NCI-H2171 treated with DMSO at 0.1 percent for 48 hours (cell line): ENCODE measurements at regions not wholly inside any gene's neighbourhood (a gene's known extent, or its start where the extent isn't known, plus 50 kb on each side); places are given as distances from the start of the nearest gene placed in this dataset.
"Not testable (repeated sequence)": the region's sequence is repeated elsewhere in the genome, so short reads cannot be mapped to it uniquely, and the experiment has no call there.

Source experiments
- DNase-seq: peaks from one replicate; lab custom pipeline; 2025; lab: John Stamatoyannopoulos, UW

DNA sequence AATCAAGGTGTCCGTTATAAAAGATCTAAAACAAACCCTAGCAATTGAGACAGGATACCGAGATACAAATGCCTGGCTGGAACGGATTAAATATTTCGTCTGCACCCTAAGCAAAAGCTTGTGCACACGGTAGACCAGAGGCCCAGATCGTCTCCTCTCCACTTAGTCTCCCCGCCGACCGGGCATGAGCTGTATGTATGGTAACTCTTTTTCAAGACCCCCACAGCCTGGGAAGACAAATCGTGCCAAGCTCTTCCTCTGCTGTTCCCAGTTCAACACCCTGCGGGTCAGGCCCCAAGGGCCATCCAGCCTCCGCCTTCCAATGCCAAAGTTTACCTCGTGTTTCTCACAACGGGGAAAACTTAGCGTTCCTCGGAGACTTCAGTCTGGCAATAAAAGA, 285.7 kb upstream of the GALNT17 start:
- DNase-seq, result no peak

DNA sequence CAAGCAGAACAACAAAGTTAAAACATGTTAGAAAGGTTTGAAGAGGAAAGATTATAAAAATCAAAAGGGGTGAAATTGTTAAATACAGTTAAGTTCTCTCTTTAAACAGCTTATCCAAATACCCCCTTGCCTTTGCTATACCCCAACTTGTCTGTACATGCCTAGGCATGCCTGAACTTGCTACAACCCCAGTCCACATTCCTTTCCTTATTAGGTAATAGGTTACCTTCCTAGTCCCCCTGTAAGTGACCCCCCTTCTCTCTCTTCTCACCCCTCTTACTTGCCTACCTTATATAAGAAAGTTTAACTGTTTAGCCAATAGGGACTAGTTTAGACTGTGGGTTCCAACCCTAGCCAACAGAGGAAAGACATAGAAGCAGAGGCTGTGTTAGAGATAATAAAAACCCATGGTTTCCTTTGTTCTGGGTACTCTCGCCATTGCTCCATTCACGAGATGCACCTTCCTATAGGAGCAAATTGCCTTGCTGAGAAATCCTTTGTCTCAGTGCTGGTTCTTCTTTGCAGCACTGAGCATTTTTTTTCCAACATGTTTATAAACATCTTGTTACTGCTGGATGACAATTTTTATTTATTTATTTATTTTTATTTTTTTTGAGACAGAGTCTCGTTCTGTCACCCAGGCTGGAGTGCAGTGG, 282.2 kb upstream of the GALNT17 start:
- no peak for DNase-seq

DNA sequence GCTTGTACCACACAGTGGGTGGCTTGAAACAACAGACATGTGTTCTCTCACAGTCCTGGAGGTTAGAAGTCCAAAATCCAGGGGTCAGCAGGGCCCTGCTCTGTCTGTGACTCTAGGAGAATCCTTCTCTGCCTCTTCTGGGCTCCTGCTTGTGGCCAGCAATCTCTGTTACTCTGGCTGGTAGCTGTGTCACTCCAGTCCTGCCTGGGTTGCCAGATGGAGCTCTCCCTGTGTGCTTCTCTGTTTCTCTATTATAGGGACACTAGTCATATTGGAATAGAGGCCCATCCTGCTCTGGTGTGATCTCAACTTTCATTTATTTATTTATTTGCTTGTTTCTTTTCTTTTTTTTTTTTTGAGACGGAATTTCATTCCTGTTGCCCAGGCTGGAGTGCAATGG, 276.6 kb upstream of the GALNT17 start:
- DNase-seq, result no peak

DNA sequence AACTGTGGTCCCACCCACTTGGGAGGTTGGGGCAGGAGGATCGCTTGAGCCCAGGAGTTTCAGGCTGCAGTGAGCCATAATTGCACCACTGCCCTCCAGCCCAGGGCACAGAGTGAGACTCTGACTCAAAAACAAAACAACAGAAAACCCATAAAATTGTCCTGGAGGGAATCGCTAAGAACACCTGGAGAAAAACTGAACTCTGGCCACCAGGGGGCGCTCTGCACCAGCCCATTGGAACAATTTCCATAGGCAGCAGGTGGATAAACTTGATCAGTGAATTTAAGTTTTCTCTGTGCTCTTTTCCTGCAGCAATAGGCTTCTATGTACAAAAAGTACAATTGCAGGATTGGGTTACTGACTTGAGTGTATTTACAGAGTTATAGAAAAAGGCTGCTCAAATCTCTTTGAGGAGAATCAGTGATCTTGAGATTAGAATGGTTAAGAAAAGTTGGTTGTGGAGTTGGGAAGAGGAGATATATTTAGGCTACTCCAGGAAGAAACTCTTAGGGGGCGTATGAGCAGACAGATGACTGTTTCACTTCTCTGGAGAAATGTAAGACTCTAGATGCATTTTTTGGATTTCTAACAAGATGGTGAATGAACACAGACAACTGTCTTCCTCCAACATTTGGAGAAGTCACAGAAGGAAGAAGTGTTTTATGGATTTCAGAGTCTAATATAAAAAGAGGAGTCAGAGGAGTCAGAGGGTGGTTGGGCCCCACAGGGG, 274.9 kb upstream of the GALNT17 start:
- DNase-seq, result peak; percentile 75

DNA sequence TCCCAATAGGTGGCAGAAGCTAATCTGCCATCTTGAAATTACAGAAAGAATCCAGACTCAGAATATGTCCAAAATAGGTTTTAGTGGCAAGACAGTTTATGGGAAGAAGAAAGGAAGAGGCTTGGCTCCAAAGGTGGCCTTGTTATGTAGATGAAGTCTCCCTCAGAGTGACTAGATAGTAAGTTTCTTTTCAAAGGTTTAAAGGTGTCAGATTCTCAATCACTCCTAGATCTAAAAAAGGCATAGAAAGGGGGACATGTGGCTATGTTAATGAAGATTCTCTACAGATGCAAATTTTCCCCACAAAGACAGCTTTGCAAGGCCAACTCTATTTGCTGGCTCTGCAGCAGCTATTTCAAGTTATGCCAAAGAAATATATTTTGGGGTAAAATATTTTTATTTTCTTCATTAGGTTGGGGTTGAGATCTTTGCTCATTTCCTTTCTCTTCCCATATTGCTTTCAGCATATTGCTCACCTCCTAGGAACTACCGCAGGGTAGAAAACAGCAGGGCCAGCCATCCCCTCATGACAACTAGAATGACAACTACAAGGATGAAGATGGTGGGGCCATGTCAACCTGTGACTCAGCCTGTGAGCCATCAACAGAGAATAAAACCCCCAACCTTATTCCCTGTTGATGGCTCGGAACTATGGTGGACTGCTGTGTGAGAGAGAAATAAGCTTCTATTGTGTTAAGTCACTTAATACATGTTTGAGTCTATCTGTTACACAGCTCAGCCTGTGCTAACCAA, 274.0 kb upstream of the GALNT17 start:
- no peak for DNase-seq

DNA sequence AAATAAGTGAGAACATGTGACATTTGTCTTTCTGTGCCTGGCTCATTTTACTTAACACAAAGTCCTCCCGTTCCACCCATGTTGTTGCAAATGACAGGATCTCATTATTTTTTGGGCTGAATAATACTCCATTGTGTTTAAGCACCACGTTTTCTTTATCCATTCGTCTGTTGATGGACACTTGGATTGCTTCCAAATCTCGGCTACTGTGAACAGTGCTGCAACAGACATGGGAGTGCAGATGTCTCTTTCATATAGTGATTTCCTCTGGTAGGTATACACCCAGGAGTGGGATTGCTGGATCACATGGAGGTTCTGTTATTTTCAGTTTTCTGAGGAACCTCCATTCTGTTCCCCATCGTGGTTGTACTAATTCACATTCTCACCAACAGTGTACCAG, 264.4 kb upstream of the GALNT17 start:
- peak; percentile 8 for DNase-seq

DNA sequence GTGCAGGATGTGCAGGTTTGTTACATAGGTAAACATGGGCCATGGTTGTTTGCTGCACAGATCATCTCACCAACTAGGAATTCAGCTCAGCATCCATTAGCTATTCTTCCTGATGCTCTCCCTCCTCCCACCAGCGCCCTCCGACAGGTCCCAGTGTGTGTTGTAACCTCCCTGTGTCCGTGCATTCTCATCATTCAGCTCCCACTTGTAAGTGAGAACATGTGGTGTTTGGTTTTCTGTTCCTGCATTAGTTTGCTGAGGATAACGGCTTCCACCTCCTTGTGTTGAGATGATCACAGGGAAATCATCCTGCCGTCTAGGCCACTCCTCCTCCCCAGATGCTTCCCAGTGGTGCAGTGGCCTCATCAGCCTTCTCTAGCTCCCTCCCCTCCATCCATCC, 261.6 kb upstream of the GALNT17 start:
- no peak for DNase-seq

DNA sequence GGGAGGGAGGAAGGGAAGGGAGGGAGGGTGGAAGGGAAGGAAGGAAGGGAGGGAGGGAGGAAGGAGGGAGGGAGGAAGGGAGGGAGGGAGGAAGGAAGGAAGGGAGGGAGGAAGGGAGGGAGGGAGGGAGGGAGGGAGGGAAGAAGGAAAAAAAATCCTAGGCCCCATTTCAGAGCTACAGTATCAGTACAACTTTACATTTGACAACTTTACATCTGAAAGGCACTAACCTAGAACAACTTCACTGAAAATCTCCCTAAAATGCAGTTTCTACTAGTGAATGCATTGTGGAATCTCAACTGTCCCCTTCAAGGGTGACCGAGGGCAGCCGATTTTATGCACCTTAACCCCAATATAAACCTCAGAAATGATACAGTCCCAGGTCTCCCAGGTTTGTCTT, 259.8 kb upstream of the GALNT17 start:
- no peak for DNase-seq

DNA sequence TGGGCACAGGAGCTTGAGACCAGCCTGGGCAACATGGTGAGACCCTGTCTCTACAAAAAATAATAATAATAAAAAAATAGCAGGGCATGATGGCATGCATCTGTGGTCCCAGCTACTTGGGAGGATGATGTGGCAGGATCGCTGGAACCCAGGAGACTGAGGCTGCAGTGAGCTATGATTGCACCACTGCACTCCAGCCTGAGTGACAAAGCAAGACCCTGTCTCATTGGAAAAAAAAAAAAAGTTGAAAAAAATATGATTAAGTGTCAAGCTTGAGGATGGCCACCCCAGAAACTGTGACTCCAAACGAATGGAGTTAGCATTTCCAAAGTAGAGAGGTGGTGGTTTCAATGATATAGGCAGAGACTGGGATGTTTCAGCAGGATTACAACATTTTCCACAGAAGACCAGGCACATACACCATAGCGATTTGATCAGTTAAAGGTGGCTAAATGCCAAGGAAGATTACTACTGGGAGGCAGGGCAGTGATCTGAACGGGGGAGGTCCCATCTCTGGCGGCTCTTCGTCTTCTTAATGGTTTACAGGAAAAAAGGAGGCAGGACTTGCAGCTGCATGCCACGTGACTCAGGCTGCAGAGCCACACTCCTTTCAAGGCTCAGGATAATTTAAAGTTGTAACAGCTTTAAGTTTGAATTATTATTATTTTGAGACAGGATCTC, 250.6 kb upstream of the GALNT17 start:
- DNase-seq, result no peak

DNA sequence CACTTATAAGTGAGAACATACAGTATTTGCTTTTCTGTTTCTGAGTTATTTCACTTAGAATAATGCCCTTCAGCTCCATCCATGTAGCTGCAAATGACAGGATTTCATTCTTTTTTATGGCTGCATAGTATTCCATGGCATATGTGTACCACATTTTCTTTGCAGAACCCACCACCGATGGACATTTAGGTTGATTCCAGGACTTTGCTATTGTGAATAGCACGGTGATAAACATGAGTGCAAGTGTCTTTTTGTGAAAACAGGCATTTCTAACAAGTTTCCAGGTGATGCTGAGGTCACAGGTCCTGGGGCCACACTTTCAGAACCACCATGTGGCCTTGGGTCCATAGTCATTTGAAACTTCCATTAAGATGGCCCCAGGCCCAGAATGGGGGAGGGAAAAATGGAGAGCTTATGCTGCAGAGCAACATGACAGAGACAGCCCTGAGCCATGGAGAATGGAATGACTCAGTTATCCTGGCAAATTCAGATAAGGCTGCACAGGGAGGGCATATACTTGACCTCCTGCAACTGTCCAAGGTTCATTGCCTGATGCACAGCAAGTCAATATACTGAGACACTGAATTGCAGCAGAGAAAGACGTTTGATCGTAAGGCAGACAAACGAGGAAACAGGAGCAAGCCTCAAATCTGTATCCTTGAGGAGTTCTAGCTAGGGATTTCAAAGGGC, 248.0 kb upstream of the GALNT17 start:
- no peak for DNase-seq

DNA sequence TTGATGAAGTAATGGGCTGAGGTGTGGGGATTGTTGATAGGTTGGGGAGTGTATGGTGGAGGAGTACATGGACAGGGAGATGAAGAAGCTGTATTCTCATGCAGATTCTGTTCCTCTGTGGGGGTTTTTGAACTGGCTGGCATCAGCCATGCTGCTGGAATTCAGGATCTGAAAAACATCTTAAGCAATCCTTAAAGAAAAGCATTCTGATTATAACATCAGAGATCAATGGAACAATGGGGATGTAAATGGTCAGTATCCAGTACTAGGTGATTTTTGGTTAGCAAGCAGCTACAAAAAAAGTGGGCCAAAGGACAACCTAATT, 247.5 kb upstream of the GALNT17 start:
- no peak for DNase-seq

DNA sequence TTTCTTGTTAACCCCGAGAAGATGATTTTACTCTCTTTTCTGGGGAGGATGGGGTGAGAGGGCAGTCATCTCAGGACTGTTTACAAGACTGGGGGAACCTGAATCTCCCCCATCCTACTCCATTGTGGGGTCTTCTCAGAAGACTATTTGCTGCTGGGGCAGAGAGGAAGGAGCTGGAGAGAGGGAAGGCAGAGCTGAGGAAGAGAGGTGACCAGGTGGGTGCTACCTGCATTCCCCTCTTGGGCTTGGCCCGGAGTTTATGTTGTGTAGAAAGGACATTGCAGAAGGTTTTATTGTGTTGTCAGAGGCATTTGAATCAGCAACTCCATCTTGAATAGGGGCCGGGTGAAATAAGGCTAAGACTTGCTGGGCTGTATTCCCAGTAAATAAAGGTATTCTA, 247.1 kb upstream of the GALNT17 start:
- DNase-seq, result no peak

DNA sequence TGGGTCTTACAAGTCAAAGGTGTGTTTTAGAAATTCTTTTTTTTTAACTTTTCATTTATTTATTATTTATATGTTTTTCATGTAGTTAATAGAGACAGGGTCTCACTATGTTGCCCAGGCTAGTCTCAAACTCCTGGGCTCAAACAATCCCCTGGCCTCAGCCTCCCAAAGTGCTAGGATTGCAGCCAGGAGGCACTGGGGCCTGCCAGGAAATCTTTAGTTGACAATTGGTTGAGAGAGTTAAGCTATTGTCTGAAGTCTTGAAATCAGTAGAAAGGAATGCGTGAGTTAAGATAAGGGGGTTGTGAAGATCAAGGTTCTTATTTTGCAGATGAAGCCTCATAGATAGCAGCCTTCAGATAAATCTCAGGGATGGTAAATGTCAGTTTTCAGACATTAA, 245.4 kb upstream of the GALNT17 start:
- no peak for DNase-seq

DNA sequence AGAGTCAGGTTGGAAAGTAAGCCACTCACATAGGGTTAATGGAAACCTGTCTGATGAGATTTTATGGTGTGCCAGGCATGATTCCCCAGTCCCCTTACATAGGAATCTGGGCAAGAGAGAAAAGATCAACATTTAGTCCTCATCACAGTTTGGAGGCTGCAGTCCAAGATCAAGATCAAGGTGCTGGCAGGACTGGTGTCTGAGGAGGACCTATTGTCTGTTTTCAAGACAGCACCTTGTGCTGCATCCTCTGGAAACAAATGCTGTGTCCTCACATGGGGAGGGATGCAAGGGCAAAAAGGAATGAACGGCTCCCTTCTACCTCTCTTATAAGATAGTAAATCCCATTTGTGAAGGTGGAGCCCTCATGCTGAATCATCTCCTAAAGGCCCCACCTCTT, 244.8 kb upstream of the GALNT17 start:
- DNase-seq, result no peak

DNA sequence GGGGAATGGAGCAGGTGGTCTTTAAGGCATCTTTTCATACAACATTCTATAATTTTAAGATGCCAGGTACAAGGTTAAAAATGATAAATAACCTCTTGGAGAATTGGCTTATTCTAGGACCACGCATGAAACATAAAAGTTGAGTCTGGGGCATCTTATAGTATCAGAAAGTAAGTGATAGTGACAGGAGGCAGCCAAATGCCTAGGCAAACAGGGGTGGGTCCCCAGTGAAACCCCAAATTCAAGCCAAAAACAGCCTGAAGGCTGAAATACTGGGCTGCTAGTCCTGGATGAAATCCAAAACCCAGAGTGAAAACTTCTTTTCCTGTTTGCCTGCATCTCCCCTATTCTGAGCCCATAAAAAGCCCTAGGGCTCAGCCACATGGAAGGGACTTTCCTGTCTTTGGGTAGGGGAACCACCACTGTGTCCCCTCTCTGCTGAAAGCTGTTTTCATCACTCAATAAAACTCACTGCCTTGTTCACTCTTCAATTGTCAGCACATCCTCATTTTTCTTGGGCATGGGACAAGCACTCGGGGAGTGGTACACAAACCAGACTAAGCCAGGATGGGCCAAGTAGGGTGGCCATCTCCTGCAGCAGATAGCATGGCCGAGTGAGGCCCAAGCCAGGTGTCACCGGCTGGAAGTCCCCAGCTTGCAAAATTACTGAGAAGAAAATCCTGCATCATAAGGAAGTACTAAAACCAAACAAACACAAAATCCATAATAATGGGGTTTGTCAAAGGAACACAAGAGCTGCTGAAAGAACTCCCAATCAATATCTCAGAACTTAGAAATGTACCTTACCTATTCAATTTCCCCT, 241.6 kb upstream of the GALNT17 start:
- no peak for DNase-seq

DNA sequence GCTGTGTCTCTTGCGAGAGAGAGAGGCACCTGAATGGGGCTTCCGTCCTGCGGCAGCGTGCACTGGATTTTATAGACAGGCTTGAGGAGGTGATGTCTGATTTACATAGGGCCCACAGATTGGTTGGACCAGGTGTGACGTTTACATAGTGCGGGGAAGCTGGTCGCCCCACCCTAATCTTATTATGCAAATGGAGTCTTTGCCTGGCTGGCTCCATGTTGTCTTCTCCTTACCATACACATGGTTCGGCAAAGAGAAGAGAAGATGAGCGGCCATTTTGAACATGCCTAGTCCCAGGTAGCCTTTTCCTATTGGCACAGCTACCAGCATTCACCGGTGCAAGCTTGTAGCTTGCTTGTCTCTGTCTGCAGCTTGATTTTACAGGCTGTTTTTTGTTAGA, 238.5 kb upstream of the GALNT17 start:
- no peak for DNase-seq

DNA sequence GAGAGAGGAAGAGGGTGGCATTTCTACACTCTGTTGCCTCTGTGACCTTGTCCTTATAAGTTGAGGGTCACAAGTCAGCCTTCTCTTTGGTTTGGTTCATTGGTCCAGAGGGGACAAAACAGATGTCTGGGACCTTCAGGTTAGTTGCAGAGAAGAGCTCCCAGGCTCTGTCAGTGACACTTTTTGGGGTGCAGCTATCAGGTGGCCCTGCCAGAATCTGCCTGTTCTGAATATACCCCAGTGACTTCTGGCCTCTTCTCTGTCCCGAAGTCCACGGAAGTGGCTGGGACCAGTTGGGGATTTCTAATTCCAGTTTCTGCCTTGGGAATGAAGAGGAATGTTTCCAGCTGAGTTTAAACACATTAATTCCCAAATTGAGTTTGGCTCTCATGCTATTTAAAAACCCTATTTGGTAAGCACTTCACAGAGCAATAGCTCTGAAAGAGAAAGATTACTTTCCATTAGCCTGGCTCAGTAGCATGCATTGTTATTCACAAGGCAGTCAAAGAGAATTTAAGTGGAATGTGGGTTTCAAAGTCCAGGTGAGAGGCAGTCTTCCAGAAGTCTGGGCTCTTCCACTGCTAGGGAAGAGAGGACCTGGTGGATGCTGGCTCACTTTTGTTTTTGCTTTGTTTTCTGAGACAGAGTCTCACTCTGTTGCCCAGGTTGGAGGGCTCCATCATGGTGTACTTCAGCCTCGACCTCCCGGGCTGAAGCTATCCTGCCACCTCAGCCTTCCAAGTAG, 237.8 kb upstream of the GALNT17 start:
- no peak for DNase-seq

DNA sequence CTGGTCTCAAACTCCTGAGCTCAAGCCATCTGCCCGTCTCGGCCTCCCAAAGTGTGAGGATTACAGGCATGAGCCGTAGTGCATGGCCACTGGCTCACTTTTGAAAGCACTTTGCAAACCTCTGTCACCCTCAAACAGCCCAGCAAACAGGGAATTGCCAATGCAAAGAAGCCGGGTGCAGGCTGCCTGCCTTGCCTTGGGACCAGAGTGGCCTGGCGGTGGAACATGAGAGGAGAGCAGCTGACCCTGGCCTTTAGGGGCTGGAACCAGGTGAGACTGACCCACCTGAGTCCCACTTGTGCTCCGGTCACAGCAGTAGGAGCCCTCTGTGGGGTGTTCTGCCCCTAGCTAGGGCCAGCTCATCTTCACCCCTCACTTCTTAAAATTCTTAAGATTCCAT, 237.1 kb upstream of the GALNT17 start:
- no peak for DNase-seq

DNA sequence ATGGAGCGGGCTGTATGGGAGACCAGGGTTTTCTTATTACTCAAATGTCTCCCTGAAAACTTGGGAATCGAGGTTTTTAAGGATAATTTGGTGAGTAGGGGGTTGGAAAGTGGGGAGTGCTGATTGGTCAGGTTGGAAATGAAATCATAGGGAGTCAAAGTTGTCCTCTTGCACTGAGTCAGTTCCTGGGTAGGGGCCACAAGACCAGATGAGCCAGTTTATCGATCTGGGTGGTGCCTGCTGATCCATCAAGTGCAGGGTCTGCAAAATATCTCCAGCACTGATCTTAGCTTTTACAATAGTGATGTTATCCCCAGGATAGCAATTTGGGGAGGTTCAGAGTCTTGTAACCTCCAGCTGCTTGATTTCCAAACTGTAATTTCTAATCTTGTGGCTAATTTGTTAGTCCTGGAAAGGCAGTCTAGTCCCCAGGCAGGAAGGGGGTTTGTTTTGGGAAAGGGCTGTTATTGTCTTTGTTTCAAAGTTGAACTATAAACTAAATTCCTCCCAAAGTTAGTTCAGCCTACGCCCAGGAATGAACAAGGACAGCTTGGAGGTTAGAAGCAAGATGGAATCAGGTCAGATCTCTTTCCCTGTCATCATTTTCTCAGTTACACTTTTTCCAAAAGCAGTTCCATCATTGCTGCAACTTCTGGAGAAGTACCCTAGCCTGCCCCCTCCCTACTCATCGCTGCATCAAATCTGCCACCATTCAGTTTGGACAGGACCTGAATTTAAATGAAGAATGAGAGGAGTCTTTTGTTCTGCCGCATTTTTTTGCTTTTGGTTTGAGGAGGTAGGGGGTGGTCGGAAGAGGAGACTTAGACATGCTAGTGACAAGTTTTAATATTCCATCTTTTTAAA, 236.4 kb upstream of the GALNT17 start:
- DNase-seq, result not testable (repeated sequence)
